CD8-positive, alpha-beta memory T cell (primary cell): ENCODE measurements at regions not wholly inside any gene's neighbourhood (a gene's known extent, or its start where the extent isn't known, plus 50 kb on each side); places are given as distances from the start of the nearest gene placed in this dataset.

Experiments
- CTCF ChIA-PET: fragments of 350-600 bp; sonication (Branson Sonifier 250); formaldehyde crosslinking; loops from one replicate; lab custom pipeline; 2021; ENCODE audit warnings: antibody characterized with exemption; lab: Charles Lee
- POLR2A ChIA-PET: fragments of 350-600 bp; sonication (Branson Sonifier 250); formaldehyde crosslinking; loops from one replicate; lab custom pipeline; 2021; ENCODE audit warnings: antibody characterized with exemption; lab: Charles Lee
- DNase-seq, 5 donors: peaks; one replicate each; pipeline versions ENCODE4 v3.0.0 to v3.0.0-alpha.2; 2020 to 2022; ENCODE audit warnings: mixed read lengths in 1 of 5
- H3K27ac ChIP-seq: one replicate; pipeline ENCODE4 v1.7.0; 2013; ENCODE audit warnings: low read depth, mild to moderate bottlenecking, low read length, moderate library complexity
- H3K27me3 ChIP-seq: 2 replicates; pipeline ENCODE4 v1.7.0; 2013; ENCODE audit warnings: low read length, mild to moderate bottlenecking; ENCODE audit not compliant: insufficient read depth, poor library complexity, severe bottlenecking
- H3K36me3 ChIP-seq: 2 replicates; pipeline ENCODE4 v1.7.0; 2013; ENCODE audit warnings: mild to moderate bottlenecking, low read length, moderate library complexity; ENCODE audit not compliant: insufficient read depth
- H3K4me1 ChIP-seq: 2 replicates; pipeline ENCODE4 v1.7.0; 2013; ENCODE audit warnings: mild to moderate bottlenecking, low read length, moderate library complexity; ENCODE audit not compliant: insufficient read depth
- H3K4me3 ChIP-seq: 2 replicates; pipeline ENCODE4 v1.7.0; 2013; ENCODE audit warnings: mild to moderate bottlenecking, low read length
- H3K9me3 ChIP-seq: 2 replicates; pipeline ENCODE4 v1.7.0; 2013; ENCODE audit warnings: mild to moderate bottlenecking, low read length
- H3K27ac Mint-ChIP-seq, 8 donors: one replicate each; pipeline ENCODE4 v1.8.0; 2020 to 2021; ENCODE audit warnings: mixed read lengths in 8 of 8, mild to moderate bottlenecking in 6 of 8, inconsistent platforms in 3 of 8, moderate library complexity in 3 of 8
- H3K27me3 Mint-ChIP-seq, 2 donors: one replicate each; pipeline ENCODE4 v1.8.0; 2020 to 2021; ENCODE audit warnings: mixed read lengths in 2 of 2, mild to moderate bottlenecking in 1 of 2, moderate library complexity in 1 of 2
- H3K36me3 Mint-ChIP-seq, 3 donors: one replicate each; pipeline ENCODE4 v1.8.0; 2020 to 2021; ENCODE audit warnings: mixed read lengths in 3 of 3, inconsistent platforms in 1 of 3, mild to moderate bottlenecking in 1 of 3
- H3K4me1 Mint-ChIP-seq, 3 donors: one replicate each; pipeline ENCODE4 v1.8.0; 2020 to 2021; ENCODE audit warnings: mixed read lengths in 3 of 3, inconsistent platforms in 1 of 3, mild to moderate bottlenecking in 1 of 3
- H3K4me3 Mint-ChIP-seq, 7 donors: one replicate each; pipeline ENCODE4 v1.8.0; 2020 to 2021; ENCODE audit warnings: mixed read lengths in 7 of 7, mild to moderate bottlenecking in 6 of 7, moderate library complexity in 4 of 7, inconsistent platforms in 2 of 7
- H3K9me3 Mint-ChIP-seq, 5 donors: one replicate each; pipeline ENCODE4 v1.8.0; 2020 to 2022; ENCODE audit warnings: mixed read lengths in 5 of 5, mild to moderate bottlenecking in 3 of 5, moderate library complexity in 2 of 5, inconsistent platforms in 1 of 5

- Histone ChIP-seq H3K4me1 (no peaks in the 10 kb centered on the region), H3K27me3 (peaks cover 5% of the 10 kb centered on the region), H3K27ac (no peak overlapping the region), H3K36me3 (no peaks in the 10 kb centered on the region), H3K4me3 (no peak overlapping the region), H3K9me3 (no peaks in the 10 kb centered on the region)
- peaks cover 0 to 2% (median 0%) of the 10 kb centered on the region in 5 donors for H3K9me3 Mint-ChIP-seq
- peaks cover 13 to 39% of the 10 kb centered on the region in 2 donors for H3K27me3 Mint-ChIP-seq
- no peaks in the 10 kb centered on the region for H3K36me3 Mint-ChIP-seq
- CTCF ChIA-PET: no interaction called here
- H3K4me1 Mint-ChIP-seq: no peaks in the 10 kb centered on the region
- H3K27ac Mint-ChIP-seq: no peak overlapping the region
- POLR2A ChIA-PET: no interaction called here
- no peak overlapping the region for H3K4me3 Mint-ChIP-seq
- DNase-seq: no peak
Measured at GRCh38 chr9:90129446-90129845, 513.2 kb downstream of the DIRAS2 start.

DNA sequence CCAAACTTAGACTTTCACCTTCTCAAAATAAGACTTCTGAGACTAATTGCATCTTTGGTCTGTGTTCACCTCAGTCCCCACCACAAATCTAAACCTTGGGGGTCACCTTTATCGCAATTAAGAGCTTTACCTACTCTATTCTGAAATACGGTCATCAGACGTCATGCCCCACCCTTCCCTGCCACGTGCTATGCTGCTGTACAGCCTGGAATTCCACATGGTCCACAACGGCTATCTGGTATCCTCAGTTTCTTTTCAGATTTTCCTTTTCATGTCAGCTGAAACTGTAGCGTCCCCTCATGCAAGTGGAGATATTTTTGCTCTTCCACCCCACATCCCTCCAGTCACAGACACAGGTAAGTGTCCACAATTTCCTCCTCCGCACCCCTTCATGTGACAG is 511.1 kb downstream of the DIRAS2 start:
- Mint-ChIP-seq H3K4me3 (no peak overlapping the region), H3K27me3 (peaks cover 11 to 30% of the 10 kb centered on the region in 2 donors), H3K27ac (no peak overlapping the region), H3K9me3 (no peaks in the 10 kb centered on the region), H3K4me1 (no peaks in the 10 kb centered on the region), H3K36me3 (no peaks in the 10 kb centered on the region)
- Histone ChIP-seq H3K27me3 (peaks cover 5% of the 10 kb centered on the region), H3K9me3 (no peaks in the 10 kb centered on the region), H3K4me3 (no peak overlapping the region), H3K4me1 (no peaks in the 10 kb centered on the region), H3K36me3 (no peaks in the 10 kb centered on the region), H3K27ac (no peak overlapping the region)
- CTCF ChIA-PET: no interaction called here
- no peak for DNase-seq
- POLR2A ChIA-PET: no interaction called here

DNA sequence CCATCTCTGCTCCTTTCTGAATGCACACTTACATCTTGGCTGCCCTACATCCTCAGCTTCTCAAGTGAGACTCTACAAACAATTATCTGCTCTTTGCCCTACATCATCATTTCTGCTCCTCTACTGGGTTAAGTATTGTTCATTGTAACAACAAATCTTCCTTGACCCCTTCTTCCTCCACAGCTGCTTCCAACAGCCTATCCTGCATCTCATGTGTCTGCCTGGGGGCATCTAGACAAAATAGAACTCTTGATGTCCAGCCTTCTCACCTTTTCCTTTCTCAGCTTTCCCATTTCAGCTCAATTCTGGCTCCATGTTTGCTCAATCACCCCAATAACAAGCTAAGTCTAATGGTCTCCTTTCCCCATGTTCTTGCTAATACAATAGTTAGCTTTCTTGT is 509.8 kb downstream of the DIRAS2 start:
- POLR2A ChIA-PET: no interaction called here
- Histone ChIP-seq H3K27ac (no peak overlapping the region), H3K9me3 (no peaks in the 10 kb centered on the region), H3K4me1 (no peaks in the 10 kb centered on the region), H3K27me3 (peaks cover 3% of the 10 kb centered on the region), H3K36me3 (no peaks in the 10 kb centered on the region), H3K4me3 (no peak overlapping the region)
- Mint-ChIP-seq H3K36me3 (no peaks in the 10 kb centered on the region), H3K4me3 (no peak overlapping the region), H3K4me1 (no peaks in the 10 kb centered on the region), H3K27me3 (peaks cover 11 to 24% of the 10 kb centered on the region in 2 donors), H3K27ac (no peak overlapping the region), H3K9me3 (no peaks in the 10 kb centered on the region)
- no peak for DNase-seq
- CTCF ChIA-PET: no interaction called here

- no peak overlapping the region for H3K27ac ChIP-seq
- H3K36me3 Mint-ChIP-seq: no peaks in the 10 kb centered on the region
- ChIA-PET POLR2A (no interaction called here), CTCF (no interaction called here)
- no peaks in the 10 kb centered on the region for H3K27me3 ChIP-seq
- H3K4me3 Mint-ChIP-seq: no peak overlapping the region
- peaks cover 13 to 42% of the 10 kb centered on the region in 2 donors for H3K27me3 Mint-ChIP-seq
- H3K4me1 Mint-ChIP-seq: peaks cover 0 to 5% (median 4%) of the 10 kb centered on the region in 3 donors
- no peak overlapping the region for H3K27ac Mint-ChIP-seq
- no peaks in the 10 kb centered on the region for H3K9me3 Mint-ChIP-seq
- no peak for DNase-seq
- no peaks in the 10 kb centered on the region for H3K4me1 ChIP-seq
- H3K36me3 ChIP-seq: no peaks in the 10 kb centered on the region
- H3K9me3 ChIP-seq: no peaks in the 10 kb centered on the region
- no peak overlapping the region for H3K4me3 ChIP-seq
Measured at GRCh38 chr9:90137801-90138200, 504.8 kb downstream of the DIRAS2 start.

DNA sequence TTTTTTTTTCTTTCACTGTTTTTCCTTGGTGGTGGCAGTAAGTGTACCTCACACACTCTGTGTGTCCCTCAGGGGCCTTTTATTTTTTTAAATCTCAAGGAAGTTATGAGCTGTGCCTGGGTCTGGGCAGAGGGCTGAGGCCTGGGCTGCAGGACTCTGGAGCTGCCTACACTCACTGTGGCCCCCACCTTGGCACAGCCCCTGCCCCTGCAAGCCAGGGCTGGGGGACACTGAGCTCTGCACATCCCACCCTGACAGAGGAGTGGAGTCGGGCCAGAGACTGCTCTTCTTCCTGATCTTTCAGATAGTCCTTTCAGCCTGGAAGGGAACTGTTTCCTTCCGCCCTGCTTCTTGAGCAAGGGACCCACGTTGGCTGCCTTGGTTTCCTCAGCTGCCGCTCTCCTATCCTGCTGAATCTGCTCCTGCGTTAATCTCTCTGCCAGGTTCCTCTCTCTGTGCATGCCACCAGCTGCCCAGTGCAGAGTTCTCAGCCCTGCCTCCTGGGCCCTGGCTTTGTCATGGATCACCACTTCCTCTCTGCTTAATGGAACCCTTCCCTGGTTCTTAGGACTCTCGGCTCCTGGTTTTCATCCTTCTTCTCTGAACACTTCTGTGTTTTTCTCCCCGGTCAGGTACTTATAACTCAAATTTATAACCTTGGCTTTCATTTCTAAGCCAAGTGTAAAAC is 502.3 kb downstream of the DIRAS2 start:
- H3K4me3 Mint-ChIP-seq: no peak overlapping the region
- H3K27me3 ChIP-seq: no peaks in the 10 kb centered on the region
- ChIA-PET POLR2A (interaction anchor here (0.5 kb wide), 1 partner anchor 736 kb away, joined by 4 read pairs; no protein-coding TSS in a partner anchor), CTCF (no interaction called here)
- H3K4me1 Mint-ChIP-seq: peaks cover 0 to 5% (median 4%) of the 10 kb centered on the region in 3 donors
- no peak for DNase-seq
- peaks cover 11 to 47% of the 10 kb centered on the region in 2 donors for H3K27me3 Mint-ChIP-seq
- H3K9me3 ChIP-seq: no peaks in the 10 kb centered on the region
- H3K4me1 ChIP-seq: no peaks in the 10 kb centered on the region
- H3K36me3 Mint-ChIP-seq: no peaks in the 10 kb centered on the region
- H3K36me3 ChIP-seq: no peaks in the 10 kb centered on the region
- H3K27ac ChIP-seq: no peak overlapping the region
- no peak overlapping the region for H3K4me3 ChIP-seq
- no peak overlapping the region for H3K27ac Mint-ChIP-seq
- peaks cover 0 to 2% (median 0%) of the 10 kb centered on the region in 5 donors for H3K9me3 Mint-ChIP-seq

DNA sequence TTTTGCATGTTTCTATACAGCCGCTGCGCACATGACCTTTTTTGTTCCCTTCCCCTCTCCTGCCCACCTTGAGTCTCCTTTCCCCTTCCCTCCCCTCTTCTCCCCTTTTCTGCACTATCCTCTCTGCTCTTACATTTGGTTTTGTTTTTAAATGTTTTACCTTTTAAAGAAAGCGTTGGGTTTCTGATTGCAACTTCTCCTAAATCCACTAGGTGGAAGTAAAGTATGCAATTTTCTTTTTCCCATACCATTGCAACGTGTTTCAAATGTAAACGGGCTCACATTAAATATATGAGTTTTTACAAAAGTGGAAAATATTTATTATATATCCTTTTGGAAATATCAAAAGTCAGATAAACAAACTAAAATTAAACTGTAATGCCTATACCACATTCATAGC is 500.9 kb downstream of the DIRAS2 start:
- ChIA-PET POLR2A (no interaction called here), CTCF (interaction anchor here (1.1 kb wide), 1 partner anchor 51 kb away, joined by 3 read pairs; no protein-coding TSS in a partner anchor)

GRCh38 chr9:90142580-90142979 is 500.0 kb downstream of the DIRAS2 start:
- Histone ChIP-seq H3K4me1 (no peaks in the 10 kb centered on the region), H3K27me3 (no peaks in the 10 kb centered on the region), H3K36me3 (no peaks in the 10 kb centered on the region), H3K27ac (no peak overlapping the region), H3K4me3 (no peak overlapping the region), H3K9me3 (no peaks in the 10 kb centered on the region)
- ChIA-PET POLR2A (no interaction called here), CTCF (interaction anchor here (1.1 kb wide), 1 partner anchor 50 kb away, joined by 3 read pairs; no protein-coding TSS in a partner anchor)
- Mint-ChIP-seq H3K4me1 (peaks cover 0 to 5% (median 4%) of the 10 kb centered on the region in 3 donors), H3K9me3 (peaks cover 0 to 5% (median 3%) of the 10 kb centered on the region in 5 donors), H3K27me3 (peaks cover 11 to 59% of the 10 kb centered on the region in 2 donors), H3K36me3 (no peaks in the 10 kb centered on the region), H3K4me3 (no peak overlapping the region), H3K27ac (peak overlapping the region in 1 of 8 donors; percentile 23)
- DNase-seq: peak in 4 of 5 donors; percentile 6 to 34 (median 16)

More for the DNA sequence above, 500.9 kb downstream of the DIRAS2 start:
- no peak overlapping the region for H3K27ac Mint-ChIP-seq
- peaks cover 0 to 4% (median 0%) of the 10 kb centered on the region in 5 donors for H3K9me3 Mint-ChIP-seq
- H3K36me3 Mint-ChIP-seq: no peaks in the 10 kb centered on the region
- peaks cover 0 to 5% (median 4%) of the 10 kb centered on the region in 3 donors for H3K4me1 Mint-ChIP-seq
- no peaks in the 10 kb centered on the region for H3K4me1 ChIP-seq
- no peaks in the 10 kb centered on the region for H3K27me3 ChIP-seq
- no peak overlapping the region for H3K27ac ChIP-seq
- no peaks in the 10 kb centered on the region for H3K36me3 ChIP-seq
- no peaks in the 10 kb centered on the region for H3K9me3 ChIP-seq
- DNase-seq: peak in 1 of 5 donors; percentile 5
- no peak overlapping the region for H3K4me3 ChIP-seq
- H3K4me3 Mint-ChIP-seq: no peak overlapping the region
- peaks cover 11 to 53% of the 10 kb centered on the region in 2 donors for H3K27me3 Mint-ChIP-seq

- Mint-ChIP-seq H3K27me3 (peaks cover 0 to 35% of the 10 kb centered on the region in 2 donors), H3K27ac (no peak overlapping the region), H3K4me3 (no peak overlapping the region), H3K4me1 (peaks cover 0 to 4% (median 4%) of the 10 kb centered on the region in 3 donors), H3K9me3 (peaks cover 0 to 11% (median 6%) of the 10 kb centered on the region in 5 donors), H3K36me3 (no peaks in the 10 kb centered on the region)
- H3K4me1 ChIP-seq: no peaks in the 10 kb centered on the region
- no peak for DNase-seq
- CTCF ChIA-PET: no interaction called here
- POLR2A ChIA-PET: no interaction called here
- H3K4me3 ChIP-seq: no peak overlapping the region
- no peaks in the 10 kb centered on the region for H3K27me3 ChIP-seq
- H3K27ac ChIP-seq: no peak overlapping the region
- H3K36me3 ChIP-seq: no peaks in the 10 kb centered on the region
- H3K9me3 ChIP-seq: no peaks in the 10 kb centered on the region
Measured at GRCh38 chr9:90147426-90147825, 495.2 kb downstream of the DIRAS2 start.
